ENCODE measurements at regions not wholly inside any gene's neighbourhood (a gene's known extent, or its start where the extent isn't known, plus 50 kb on each side); places are given as distances from the start of the nearest gene placed in this dataset.

GRCh38 chr15:88309363-88309762 lies 52.8 kb upstream of the NTRK3 start:
- TF ChIP-seq ATF1 (CRISPR knock-in tag; IDR thresholded peaks at IDR 0.05) (no peak), ZNF281 (CRISPR knock-in tag; IDR thresholded peaks at IDR 0.05) (no peak), CREM (CRISPR knock-in tag; IDR thresholded peaks at IDR 0.05) (no peak), CTCF (IDR thresholded peaks at IDR 0.05) (no peak), ATF6 (CRISPR knock-in tag; IDR thresholded peaks at IDR 0.05) (no peak), PREB (CRISPR knock-in tag; IDR thresholded peaks at IDR 0.05; ENCODE audit: borderline replicate concordance) (no peak), USF2 (CRISPR knock-in tag; IDR thresholded peaks at IDR 0.05) (no peak), ZNF138 (CRISPR knock-in tag; conservative IDR thresholded peaks at IDR 0.05) (no peak), CREB1 (CRISPR knock-in tag; IDR thresholded peaks at IDR 0.05) (no peak)

All from WTC11 (cell line).